Ovary (tissue), 3 donors: ENCODE measurements at regions not wholly inside any gene's neighbourhood (a gene's known extent, or its start where the extent isn't known, plus 50 kb on each side); places are given as distances from the start of the nearest gene placed in this dataset.

Source experiments
- EP300 ChIP-seq: sonication (generic); formaldehyde crosslinking; IDR thresholded peaks from one replicate; pipeline ENCODE4 v1.6.1; 2017; ENCODE audit warnings: antibody characterized with exemption
- POLR2A ChIP-seq: fragments of 450-650 bp; IDR thresholded peaks from one replicate; pipeline ENCODE4 v1.6.1; 2017; ENCODE audit warnings: antibody characterized with exemption, mild to moderate bottlenecking, moderate library complexity
- TF ChIP-seq, protein P1 (sequence below), 3 donors: fragments of 450-650 bp in 2 of 3; fragments of 200-600 bp in 1 of 3; IDR thresholded peaks; one replicate each; pipeline versions ENCODE4 v1.5.1 to v1.8.0; 2016 to 2022; ENCODE audit warnings: antibody characterized with exemption in 3 of 3, mild to moderate bottlenecking in 1 of 3
- donor health status: DM: no; HTN: no; CAD: no.

DNA sequence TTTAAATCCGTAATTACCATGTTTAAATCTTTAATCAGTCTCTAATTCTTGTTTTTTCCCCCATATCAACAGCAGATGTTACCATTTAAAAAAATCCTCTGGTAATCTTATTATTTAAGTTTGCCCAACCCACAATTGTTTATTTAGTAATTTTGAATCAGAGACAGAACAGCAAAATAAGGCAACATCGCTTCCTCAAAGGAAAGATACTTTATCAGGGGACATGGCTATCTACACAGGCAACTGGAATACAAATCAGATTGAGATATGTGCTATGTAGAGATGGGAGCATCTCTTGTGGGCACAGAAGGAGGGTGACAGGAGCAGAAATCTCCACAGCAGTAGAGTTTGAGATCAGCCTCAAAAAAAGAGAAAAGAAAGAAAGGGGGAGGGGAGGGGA, 674.4 kb downstream of the SEMA5A start:
- TF ChIP-seq, protein P1, sequence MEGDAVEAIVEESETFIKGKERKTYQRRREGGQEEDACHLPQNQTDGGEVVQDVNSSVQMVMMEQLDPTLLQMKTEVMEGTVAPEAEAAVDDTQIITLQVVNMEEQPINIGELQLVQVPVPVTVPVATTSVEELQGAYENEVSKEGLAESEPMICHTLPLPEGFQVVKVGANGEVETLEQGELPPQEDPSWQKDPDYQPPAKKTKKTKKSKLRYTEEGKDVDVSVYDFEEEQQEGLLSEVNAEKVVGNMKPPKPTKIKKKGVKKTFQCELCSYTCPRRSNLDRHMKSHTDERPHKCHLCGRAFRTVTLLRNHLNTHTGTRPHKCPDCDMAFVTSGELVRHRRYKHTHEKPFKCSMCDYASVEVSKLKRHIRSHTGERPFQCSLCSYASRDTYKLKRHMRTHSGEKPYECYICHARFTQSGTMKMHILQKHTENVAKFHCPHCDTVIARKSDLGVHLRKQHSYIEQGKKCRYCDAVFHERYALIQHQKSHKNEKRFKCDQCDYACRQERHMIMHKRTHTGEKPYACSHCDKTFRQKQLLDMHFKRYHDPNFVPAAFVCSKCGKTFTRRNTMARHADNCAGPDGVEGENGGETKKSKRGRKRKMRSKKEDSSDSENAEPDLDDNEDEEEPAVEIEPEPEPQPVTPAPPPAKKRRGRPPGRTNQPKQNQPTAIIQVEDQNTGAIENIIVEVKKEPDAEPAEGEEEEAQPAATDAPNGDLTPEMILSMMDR (IDR thresholded peaks at IDR 0.05), result no peak
- TF ChIP-seq POLR2A (no peak), EP300 (no peak)
